MCF 10A (cell line): ENCODE measurements at regions not wholly inside any gene's neighbourhood (a gene's known extent, or its start where the extent isn't known, plus 50 kb on each side); places are given as distances from the start of the nearest gene placed in this dataset.
A peak's percentile ranks its signal among the peaks of the same experiment; 100 is the strongest.

Source experiments
- BruUV-seq: library from RNA; stranded (reverse); fragments of 400-500 nt; replicated peaks from 2 replicates; lab custom pipeline; 2021; lab: Mats Ljungman, UMichigan
- CTCF ChIA-PET: fragments of 300-600 bp; sonication (Branson Sonifier 250); formaldehyde crosslinking; extraction: SDS; loops from one replicate; lab custom pipeline; 2021; ENCODE audit warnings: antibody characterized with exemption, inconsistent platforms; lab: Yijun Ruan, JAX
- POLR2A ChIA-PET: fragments of 300-600, 350-650 bp; sonication (Branson Sonifier 250); formaldehyde crosslinking; extraction: SDS; loops from one replicate; lab custom pipeline; 2020; ENCODE audit warnings: antibody characterized with exemption, inconsistent platforms; lab: Yijun Ruan, JAX
- DNase-seq: peaks from one replicate; pipeline ENCODE4 v3.0.0-alpha.2; 2018; ENCODE audit not compliant: unreplicated experiment
- H3K27ac Mint-ChIP-seq: one replicate; pipeline ENCODE4 v1.8.0; 2022; ENCODE audit warnings: mild to moderate bottlenecking, low read depth, mixed read lengths; ENCODE audit not compliant: unreplicated experiment
- H3K27me3 Mint-ChIP-seq: one replicate; pipeline ENCODE4 v1.8.0; 2022; ENCODE audit warnings: mixed read lengths; ENCODE audit not compliant: insufficient read depth, unreplicated experiment
- H3K36me3 Mint-ChIP-seq: one replicate; pipeline ENCODE4 v1.8.0; 2022; ENCODE audit warnings: mild to moderate bottlenecking, moderate library complexity, mixed read lengths; ENCODE audit not compliant: insufficient read depth, unreplicated experiment
- H3K4me1 Mint-ChIP-seq: one replicate; pipeline ENCODE4 v1.8.0; 2022; ENCODE audit warnings: mixed read lengths; ENCODE audit not compliant: insufficient read depth, unreplicated experiment
- H3K4me3 Mint-ChIP-seq: one replicate; pipeline ENCODE4 v1.8.0; 2022; ENCODE audit warnings: mild to moderate bottlenecking, moderate library complexity, mixed read lengths; ENCODE audit not compliant: unreplicated experiment
- H3K9me3 Mint-ChIP-seq: one replicate; pipeline ENCODE4 v1.8.0; 2022; ENCODE audit warnings: mixed read lengths; ENCODE audit not compliant: unreplicated experiment
- intact Hi-C: fragments of 100-400 bp; cut with micrococcal nuclease; formaldehyde crosslinking; loops from 2 replicates; pipeline ENCODE4 v1.14.1; 2022
- TF ChIP-seq, protein P1 (sequence below): fragments of 200-600 bp; IDR thresholded peaks from one replicate; pipeline ENCODE4 v1.8.0; 2022; ENCODE audit warnings: antibody characterized with exemption, mild to moderate bottlenecking; ENCODE audit not compliant: unreplicated experiment

GRCh38 chr16:24427840-24428239, 111.5 kb upstream of the RBBP6 start:
- no peak overlapping the region for H3K4me3 Mint-ChIP-seq
- CTCF ChIA-PET = interaction anchor here (1.9 kb wide), 1 partner anchor 77 kb away, joined by 8 read pairs; no protein-coding TSS in a partner anchor
- no peaks in the 10 kb centered on the region for H3K4me1 Mint-ChIP-seq
- H3K36me3 Mint-ChIP-seq = no peaks in the 10 kb centered on the region
- no peak for DNase-seq
- H3K9me3 Mint-ChIP-seq = no peaks in the 10 kb centered on the region
- BruUV-seq = no TSS peak
- TF ChIP-seq, protein P1, sequence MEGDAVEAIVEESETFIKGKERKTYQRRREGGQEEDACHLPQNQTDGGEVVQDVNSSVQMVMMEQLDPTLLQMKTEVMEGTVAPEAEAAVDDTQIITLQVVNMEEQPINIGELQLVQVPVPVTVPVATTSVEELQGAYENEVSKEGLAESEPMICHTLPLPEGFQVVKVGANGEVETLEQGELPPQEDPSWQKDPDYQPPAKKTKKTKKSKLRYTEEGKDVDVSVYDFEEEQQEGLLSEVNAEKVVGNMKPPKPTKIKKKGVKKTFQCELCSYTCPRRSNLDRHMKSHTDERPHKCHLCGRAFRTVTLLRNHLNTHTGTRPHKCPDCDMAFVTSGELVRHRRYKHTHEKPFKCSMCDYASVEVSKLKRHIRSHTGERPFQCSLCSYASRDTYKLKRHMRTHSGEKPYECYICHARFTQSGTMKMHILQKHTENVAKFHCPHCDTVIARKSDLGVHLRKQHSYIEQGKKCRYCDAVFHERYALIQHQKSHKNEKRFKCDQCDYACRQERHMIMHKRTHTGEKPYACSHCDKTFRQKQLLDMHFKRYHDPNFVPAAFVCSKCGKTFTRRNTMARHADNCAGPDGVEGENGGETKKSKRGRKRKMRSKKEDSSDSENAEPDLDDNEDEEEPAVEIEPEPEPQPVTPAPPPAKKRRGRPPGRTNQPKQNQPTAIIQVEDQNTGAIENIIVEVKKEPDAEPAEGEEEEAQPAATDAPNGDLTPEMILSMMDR = no peak
- H3K27ac Mint-ChIP-seq = no peak overlapping the region
- intact Hi-C loops = no loop called here
- peaks cover 12% of the 10 kb centered on the region for H3K27me3 Mint-ChIP-seq
- POLR2A ChIA-PET = interaction anchor here (1.1 kb wide), 1 partner anchor 9 kb away, joined by 3 read pairs; no protein-coding TSS in a partner anchor

- POLR2A ChIA-PET = interaction anchor here (1.1 kb wide), 1 partner anchor 10 kb away, joined by 3 read pairs; no protein-coding TSS in a partner anchor
- CTCF ChIA-PET = interaction anchor here (0.6 to 1.9 kb wide), 5 partner anchors 76 to 634 kb away, joined by 3 to 8 read pairs (median 3); no protein-coding TSS in a partner anchor
- no peaks in the 10 kb centered on the region for H3K36me3 Mint-ChIP-seq
- H3K27me3 Mint-ChIP-seq = peaks cover 12% of the 10 kb centered on the region
- H3K27ac Mint-ChIP-seq = no peak overlapping the region
- no peak overlapping the region for H3K4me3 Mint-ChIP-seq
- DNase-seq = no peak
- H3K4me1 Mint-ChIP-seq = no peaks in the 10 kb centered on the region
- TF ChIP-seq, protein P1 = no peak
- intact Hi-C loops = no loop called here
- no peaks in the 10 kb centered on the region for H3K9me3 Mint-ChIP-seq
- no TSS peak for BruUV-seq
Observed at GRCh38 chr16:24428756-24429155, 110.6 kb upstream of the RBBP6 start.

DNA sequence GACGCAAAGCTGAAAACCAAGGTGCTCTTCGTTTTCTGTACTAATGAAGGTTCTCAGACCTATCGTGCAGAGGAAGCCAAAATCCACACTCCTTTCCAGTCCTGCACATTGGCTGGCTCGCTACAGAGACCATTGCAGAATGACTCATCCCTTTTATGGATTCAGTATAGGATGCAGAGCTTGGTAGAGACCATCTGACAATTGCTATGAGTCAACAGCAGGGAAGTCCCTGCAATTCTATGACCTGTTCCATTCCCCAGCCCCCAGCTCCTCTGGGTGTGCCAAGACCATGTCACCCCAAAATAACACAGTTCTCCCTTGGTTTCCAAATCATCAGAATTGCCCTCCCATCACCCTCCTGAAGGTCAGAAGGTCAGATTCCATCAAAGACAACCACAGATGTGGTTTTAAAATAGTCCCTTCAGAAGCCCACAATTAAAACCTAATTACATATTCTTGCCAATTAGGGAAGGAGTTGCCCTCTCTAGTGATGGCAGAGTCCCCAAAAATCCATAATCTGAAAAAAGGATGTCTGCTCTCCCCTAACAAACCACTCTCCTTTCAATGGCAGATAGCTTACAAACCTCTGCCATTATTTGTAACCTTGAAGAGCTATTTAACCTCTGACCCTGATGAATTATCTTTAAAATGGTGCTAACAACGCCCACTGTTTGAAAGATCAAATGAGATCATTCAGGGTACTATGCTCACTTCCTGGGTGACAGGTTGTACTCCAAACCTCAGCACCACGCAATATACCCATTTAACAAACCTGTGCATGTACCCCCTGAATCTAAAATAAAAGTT, 108.2 kb upstream of the RBBP6 start:
- H3K4me3 Mint-ChIP-seq = no peak overlapping the region
- POLR2A ChIA-PET = interaction anchor here (0.6 kb wide), 1 partner anchor 267 kb away, joined by 3 read pairs; no protein-coding TSS in a partner anchor
- peak; percentile 67 for DNase-seq
- intact Hi-C loops = no loop called here
- CTCF ChIA-PET = interaction anchor here (1.4 kb wide), 1 partner anchor 178 kb away, joined by 5 read pairs; no protein-coding TSS in a partner anchor
- no peaks in the 10 kb centered on the region for H3K4me1 Mint-ChIP-seq
- H3K27me3 Mint-ChIP-seq = peaks cover 12% of the 10 kb centered on the region
- no TSS peak for BruUV-seq
- TF ChIP-seq, protein P1 = no peak
- H3K9me3 Mint-ChIP-seq = no peaks in the 10 kb centered on the region
- H3K27ac Mint-ChIP-seq = no peak overlapping the region
- H3K36me3 Mint-ChIP-seq = no peaks in the 10 kb centered on the region

DNA sequence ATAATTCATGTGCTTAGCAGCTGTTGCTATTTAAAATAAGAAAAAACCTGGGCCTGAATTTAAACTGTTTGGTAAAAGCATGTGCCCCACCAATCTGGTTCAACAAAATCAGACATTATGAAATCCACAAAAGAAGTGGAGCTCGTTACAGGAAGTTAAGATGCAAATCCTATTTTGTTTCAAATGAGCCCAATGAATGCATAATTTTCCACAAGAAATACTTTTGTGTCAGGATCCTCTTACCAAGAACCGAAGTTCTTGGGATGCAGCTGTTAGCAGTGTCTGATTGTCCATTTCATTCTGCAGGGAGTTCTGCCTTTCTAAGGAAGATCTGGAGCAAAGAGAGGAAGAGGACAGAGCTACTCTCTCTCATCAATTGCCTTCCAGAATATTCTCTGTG, 105.7 kb upstream of the RBBP6 start:
- no peaks in the 10 kb centered on the region for H3K4me1 Mint-ChIP-seq
- no peaks in the 10 kb centered on the region for H3K36me3 Mint-ChIP-seq
- no peak overlapping the region for H3K4me3 Mint-ChIP-seq
- peaks cover 28% of the 10 kb centered on the region for H3K27me3 Mint-ChIP-seq
- TF ChIP-seq, protein P1 = no peak
- no peaks in the 10 kb centered on the region for H3K9me3 Mint-ChIP-seq
- H3K27ac Mint-ChIP-seq = peak overlapping the region; percentile 7
- ChIA-PET POLR2A (no interaction called here), CTCF (interaction anchor here (0.5 to 0.9 kb wide), 3 partner anchors 14 to 181 kb away, joined by 3 to 7 read pairs (median 5); no protein-coding TSS in a partner anchor)
- intact Hi-C loops = no loop called here
- no TSS peak for BruUV-seq
- DNase-seq = no peak
